SKM-1 (cell line): ENCODE measurements at regions not wholly inside any gene's neighbourhood (a gene's known extent, or its start where the extent isn't known, plus 50 kb on each side); places are given as distances from the start of the nearest gene placed in this dataset.

Experiments used
- DNase-seq: peaks from one replicate; lab custom pipeline; 2025; ENCODE audit not compliant: unreplicated experiment; lab: John Stamatoyannopoulos, UW

- no peak for DNase-seq
Observed at GRCh38 chr10:58969576-58969975, 206.9 kb upstream of the PHYHIPL start.

DNA sequence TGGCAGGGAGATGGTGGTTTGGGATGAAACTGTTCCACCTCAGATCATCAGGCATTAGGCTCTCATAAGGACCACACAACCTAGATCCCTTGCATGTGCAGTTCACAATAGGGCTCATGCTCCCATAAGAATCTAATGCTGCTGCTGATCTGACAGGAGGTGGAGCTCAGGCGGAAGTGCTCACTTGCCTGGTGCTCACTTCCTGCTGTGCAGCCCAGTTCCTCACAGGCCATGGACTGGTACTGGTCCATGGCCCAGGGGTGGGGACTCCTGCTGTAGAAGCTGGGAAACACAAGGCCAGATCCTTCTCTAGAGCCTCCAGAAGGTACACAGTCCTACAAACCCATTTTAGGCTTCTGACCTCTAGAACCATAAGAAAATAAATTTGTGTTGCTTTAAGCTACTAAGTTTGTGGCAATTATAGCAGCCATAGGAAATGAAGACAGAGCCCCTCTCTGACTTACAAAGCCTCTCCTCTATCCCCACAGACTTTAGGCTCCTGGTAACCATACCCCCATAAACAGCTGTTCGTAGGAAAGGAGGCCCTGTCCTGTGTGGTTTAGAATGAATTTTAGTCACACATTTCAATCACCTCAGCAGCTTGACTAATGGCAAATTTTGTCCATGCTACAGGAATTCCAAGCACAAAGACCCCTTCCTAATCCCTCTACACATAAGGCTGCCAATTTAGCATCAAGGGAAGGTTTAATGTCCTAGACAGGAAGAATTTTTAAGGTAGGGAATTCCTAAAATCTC, 206.1 kb upstream of the PHYHIPL start:
- no peak for DNase-seq

DNA sequence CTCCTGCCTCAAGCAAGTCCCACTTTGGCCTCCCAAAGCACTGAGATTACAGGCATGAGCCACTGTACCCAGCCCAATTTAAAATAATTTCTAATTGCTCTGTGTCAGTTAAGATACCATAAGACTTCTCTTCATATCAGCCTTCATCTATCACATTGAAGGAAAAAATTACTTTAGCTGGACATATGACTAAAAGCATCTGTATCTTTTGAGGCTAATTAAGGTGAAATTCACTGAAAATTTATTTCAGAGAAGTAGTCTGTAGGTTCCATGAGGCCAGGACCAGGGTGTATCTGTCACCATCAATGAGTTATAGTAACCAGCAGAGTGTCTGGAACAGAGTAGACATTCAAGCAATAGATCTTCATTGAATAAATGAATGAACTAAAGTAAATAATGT, 205.2 kb upstream of the PHYHIPL start:
- no peak for DNase-seq

- DNase-seq: no peak
Observed at GRCh38 chr10:58971796-58972491, 204.5 kb upstream of the PHYHIPL start.

DNA sequence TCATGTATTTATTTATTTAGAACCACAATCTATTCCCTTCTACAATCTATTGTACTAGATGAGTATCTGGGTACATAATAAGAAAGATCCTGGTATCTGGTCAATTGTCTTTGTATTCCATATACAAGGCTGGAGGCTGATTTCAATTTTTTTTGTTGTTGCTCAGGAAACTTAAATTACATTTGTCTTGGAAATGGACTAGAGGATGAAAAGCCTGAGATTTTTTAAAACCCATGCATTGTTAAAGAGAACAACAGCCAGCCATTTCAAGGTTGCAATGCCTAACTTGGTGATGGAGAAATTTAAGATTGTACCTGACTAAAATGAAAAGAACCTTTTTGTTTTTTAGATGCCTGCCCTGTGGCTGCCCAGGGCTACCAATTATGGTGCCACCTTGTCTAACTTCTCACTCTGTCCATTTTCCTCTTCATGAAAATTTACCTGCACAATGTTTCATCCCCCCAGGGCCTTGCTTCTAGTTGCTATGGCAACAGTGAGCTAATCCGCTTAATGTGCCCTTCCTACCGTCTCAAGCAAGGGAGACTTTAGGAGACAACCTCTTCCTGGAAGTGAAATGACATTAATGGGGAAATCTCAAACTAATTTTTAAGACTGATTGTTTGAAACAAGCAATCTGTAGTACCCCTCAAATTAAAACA, 203.7 kb upstream of the PHYHIPL start:
- no peak for DNase-seq

GRCh38 chr10:58973235-58973595, 203.2 kb upstream of the PHYHIPL start:
- DNase-seq: no peak

- DNase-seq: no peak
Observed at GRCh38 chr10:58976254-58976653, 200.2 kb upstream of the PHYHIPL start.

DNA sequence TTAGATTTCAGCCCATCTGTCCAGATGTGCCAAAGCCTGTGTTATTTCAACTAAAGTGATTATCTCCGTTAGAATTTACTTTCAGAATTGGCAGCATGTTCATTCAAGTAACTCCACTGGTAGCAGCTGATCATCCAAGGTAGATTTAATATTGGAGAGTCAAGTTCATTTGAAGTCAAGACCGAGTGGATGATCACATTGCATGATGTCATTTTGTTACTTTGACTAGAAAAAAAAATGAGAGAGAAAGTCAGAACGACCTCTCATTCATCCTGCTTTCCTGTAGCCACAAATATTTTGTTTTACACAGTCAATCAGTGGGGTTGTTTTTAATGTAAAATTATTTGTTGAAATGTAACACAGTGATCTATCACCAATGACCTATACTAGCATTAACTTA, 196.7 kb upstream of the PHYHIPL start:
- no peak for DNase-seq

DNA sequence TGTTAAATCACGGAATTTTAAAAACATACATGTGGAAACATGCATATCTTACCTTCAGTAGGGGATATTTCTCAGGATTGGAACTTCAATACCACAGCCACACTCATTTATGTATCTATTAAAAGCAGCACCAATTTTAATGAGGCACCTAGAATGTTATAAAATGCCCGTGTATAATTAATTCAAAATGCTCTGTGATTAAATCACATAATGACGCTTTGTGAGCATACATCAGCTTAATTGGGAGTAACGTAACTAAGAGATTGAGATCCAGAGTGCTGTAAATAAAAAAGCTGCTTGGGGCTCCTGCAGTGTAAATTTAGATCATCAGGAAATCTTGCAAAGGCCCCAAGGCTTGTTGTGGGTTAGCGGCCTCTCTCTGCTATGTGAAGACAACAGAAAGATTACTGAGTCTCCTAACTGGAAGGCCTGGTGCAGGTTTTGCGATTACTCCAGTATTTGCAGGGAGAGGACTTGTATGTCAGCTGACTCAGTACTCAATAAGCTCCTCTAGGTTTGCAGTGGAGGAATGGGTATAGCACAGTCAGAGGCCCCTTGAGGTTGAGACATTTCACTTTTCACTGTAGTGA, 195.5 kb upstream of the PHYHIPL start:
- DNase-seq: no peak

GRCh38 chr10:58981846-58982245, 194.6 kb upstream of the PHYHIPL start:
- no peak for DNase-seq

DNA sequence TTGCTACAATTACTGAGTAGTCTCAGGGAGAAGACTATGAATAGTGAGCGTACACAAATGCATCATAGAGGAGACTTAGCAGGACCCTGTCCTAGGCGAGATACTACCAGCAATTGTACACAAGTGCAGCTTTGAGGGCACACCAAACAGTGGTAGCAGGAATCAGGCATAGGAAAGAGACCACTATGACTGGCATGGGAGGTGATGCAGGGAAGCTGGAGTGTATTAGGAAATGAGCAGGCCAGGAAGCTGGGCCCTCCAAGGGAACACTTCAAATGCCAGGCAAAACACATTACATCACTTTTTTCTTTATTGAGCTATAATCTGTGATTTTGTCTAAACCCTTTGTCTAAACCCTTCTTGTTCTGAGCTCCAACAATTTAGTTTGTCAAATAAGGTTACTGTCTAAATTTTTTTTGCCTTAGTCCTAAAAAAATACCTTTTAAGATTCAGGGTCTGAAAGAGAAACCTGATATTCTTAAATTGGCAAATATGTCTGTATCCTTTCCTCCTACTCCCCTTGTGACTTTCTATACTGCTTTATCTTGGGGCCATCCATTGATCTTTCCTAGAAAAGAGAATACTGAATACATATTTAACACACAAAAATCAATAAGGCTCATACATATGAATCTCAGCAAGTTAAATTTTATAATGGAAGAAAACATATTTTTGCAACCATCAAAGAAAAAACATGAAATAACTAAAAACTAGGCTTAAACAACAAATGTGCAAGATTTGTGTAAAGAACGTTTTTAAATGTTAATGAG, 193.8 kb upstream of the PHYHIPL start:
- no peak for DNase-seq

DNA sequence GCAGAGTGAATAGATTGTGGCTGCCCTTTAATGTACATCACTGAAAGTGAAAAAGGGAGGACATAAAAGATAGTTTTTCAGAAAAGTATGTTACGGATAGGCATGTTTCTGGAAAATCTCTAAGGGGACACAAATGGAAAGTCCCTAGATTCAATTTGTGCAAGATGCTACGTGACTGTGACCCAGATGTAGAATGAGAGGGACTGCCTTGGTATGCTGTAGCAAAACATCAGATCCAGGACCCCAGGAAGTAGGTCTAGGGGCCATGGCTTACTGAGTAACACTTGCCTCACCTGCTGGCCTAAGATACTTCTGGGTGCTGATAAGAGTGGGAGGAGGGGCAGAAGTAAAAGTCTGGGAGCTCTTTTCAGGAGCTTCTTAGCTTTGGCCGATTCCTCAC, 191.2 kb upstream of the PHYHIPL start:
- no peak for DNase-seq

DNA sequence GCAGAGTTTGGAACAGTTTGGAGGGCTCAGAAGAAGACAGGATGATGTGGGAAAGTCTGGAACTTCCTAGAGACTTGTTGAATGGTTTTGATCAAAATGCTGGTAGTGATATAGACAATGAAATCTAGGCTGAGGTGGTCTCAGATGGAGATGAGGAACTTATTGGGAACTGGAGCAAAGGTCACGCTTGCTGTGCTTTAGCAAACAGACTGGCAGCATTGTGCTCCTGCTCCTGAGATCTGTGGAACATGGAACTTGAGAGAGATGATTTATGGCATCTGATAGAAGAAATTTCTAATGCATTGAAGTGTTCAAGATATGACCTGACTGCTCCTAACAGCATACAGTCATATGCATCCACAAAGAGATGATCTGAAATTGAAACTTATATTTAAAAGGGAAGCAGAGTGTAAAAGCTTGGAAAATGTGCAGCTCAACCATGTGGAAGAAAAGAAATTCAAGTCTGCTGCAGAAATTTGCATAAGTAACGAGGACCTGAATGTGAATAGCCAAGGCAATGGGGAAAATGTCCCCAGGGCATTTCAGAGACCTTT, 186.9 kb upstream of the PHYHIPL start:
- DNase-seq: no peak

DNA sequence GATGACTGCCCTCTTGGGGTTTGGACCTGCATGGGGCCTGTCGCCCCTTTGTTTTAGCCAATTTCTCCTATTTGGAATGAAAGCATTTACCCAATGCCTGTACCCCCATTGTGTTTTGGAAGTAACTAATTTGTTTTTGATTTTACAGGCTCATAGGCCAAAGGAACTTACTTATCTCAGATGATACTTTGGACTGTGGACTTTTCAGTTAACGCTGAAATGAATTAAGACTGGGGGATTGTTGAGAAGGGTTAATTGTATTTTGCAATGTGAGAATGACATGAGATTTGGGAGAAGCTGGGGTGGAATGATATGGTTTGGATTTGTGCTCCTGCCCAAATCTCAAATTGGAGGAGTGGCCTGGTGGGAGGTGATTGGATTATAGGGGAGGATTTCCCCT, 185.8 kb upstream of the PHYHIPL start:
- DNase-seq: no peak

DNA sequence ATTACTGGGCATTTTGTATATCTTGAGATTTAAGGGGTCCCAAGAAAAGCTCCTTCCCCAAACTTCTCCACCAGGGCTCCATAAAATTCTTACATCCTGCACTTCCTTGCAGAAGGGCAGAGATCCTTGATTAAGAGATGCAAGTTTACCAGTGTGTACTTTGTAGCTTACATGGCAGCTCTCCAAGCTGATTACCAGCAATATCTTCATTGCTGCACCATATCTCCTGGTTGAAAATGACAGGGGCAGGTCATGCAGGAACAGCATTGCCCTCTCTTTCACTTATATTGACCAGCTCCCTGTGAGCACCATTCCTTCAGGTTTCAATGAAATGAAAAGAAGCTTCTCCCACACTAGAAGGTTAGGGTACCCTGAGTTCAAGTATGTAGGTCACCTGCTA, 184.6 kb upstream of the PHYHIPL start:
- no peak for DNase-seq

GRCh38 chr10:58992830-58993460, 183.5 kb upstream of the PHYHIPL start:
- no peak for DNase-seq

GRCh38 chr10:58993480-58994221, 182.8 kb upstream of the PHYHIPL start:
- no peak for DNase-seq

GRCh38 chr10:58994226-58995057, 182.0 kb upstream of the PHYHIPL start:
- no peak for DNase-seq

- DNase-seq: no peak
Observed at GRCh38 chr10:58995058-58995596, 181.3 kb upstream of the PHYHIPL start.
